ENCODE measurements at regions not wholly inside any gene's neighbourhood (a gene's known extent, or its start where the extent isn't known, plus 50 kb on each side); places are given as distances from the start of the nearest gene placed in this dataset.

- Histone ChIP-seq H3K36me3 (no peaks in the 10 kb centered on the region), H3K9me3 (no peaks in the 10 kb centered on the region), H3K27me3 (no peaks in the 10 kb centered on the region), H3K4me1 (no peaks in the 10 kb centered on the region), H3K4me3 (ENCODE audit: low read depth, low read length) (no peak overlapping the region)
- no peak for TF ChIP-seq CTCF (IDR thresholded peaks at IDR 0.05; ENCODE audit: low read depth, low read length)
- no peak for DNase-seq
These were observed 119.2 kb upstream of the SASH1 start for GRCh38 chr6:148223424-148223842.

GRCh38 chr6:148225871-148226270 is 116.8 kb upstream of the SASH1 start:
- no peak overlapping the region for H3K4me3 ChIP-seq (ENCODE audit: low read depth, low read length)
- H3K27me3 ChIP-seq: no peaks in the 10 kb centered on the region
- DNase-seq: no peak
- no peaks in the 10 kb centered on the region for H3K4me1 ChIP-seq
- no peak for TF ChIP-seq CTCF (IDR thresholded peaks at IDR 0.05; ENCODE audit: low read depth, low read length)
- no peaks in the 10 kb centered on the region for H3K9me3 ChIP-seq
- no peaks in the 10 kb centered on the region for H3K36me3 ChIP-seq

GRCh38 chr6:148226284-148226683 is 116.4 kb upstream of the SASH1 start:
- no peaks in the 10 kb centered on the region for H3K4me1 ChIP-seq
- no peak for TF ChIP-seq CTCF (IDR thresholded peaks at IDR 0.05; ENCODE audit: low read depth, low read length)
- H3K27me3 ChIP-seq: no peaks in the 10 kb centered on the region
- H3K4me3 ChIP-seq (ENCODE audit: low read depth, low read length): no peak overlapping the region
- no peaks in the 10 kb centered on the region for H3K36me3 ChIP-seq
- DNase-seq: no peak
- H3K9me3 ChIP-seq: no peaks in the 10 kb centered on the region

- no peaks in the 10 kb centered on the region for H3K9me3 ChIP-seq
- H3K27me3 ChIP-seq: no peaks in the 10 kb centered on the region
- H3K4me1 ChIP-seq: no peaks in the 10 kb centered on the region
- no peak for TF ChIP-seq CTCF (IDR thresholded peaks at IDR 0.05; ENCODE audit: low read depth, low read length)
- H3K4me3 ChIP-seq (ENCODE audit: low read depth, low read length): no peak overlapping the region
- H3K36me3 ChIP-seq: no peaks in the 10 kb centered on the region
- no peak for DNase-seq
These were observed 111.1 kb upstream of the SASH1 start for GRCh38 chr6:148231572-148231971.

- H3K4me3 ChIP-seq (ENCODE audit: low read depth, low read length): no peak overlapping the region
- H3K9me3 ChIP-seq: no peaks in the 10 kb centered on the region
- no peaks in the 10 kb centered on the region for H3K36me3 ChIP-seq
- no peaks in the 10 kb centered on the region for H3K4me1 ChIP-seq
- TF ChIP-seq CTCF (IDR thresholded peaks at IDR 0.05; ENCODE audit: low read depth, low read length): no peak
- H3K27me3 ChIP-seq: no peaks in the 10 kb centered on the region
- DNase-seq: no peak
These were observed 107.2 kb upstream of the SASH1 start for GRCh38 chr6:148235446-148235845.

GRCh38 chr6:148238713-148239112 is 103.9 kb upstream of the SASH1 start:
- Histone ChIP-seq H3K27me3 (no peaks in the 10 kb centered on the region), H3K4me3 (ENCODE audit: low read depth, low read length) (no peak overlapping the region), H3K4me1 (no peaks in the 10 kb centered on the region), H3K36me3 (no peaks in the 10 kb centered on the region), H3K9me3 (no peaks in the 10 kb centered on the region)
- no peak for TF ChIP-seq CTCF (IDR thresholded peaks at IDR 0.05; ENCODE audit: low read depth, low read length)
- DNase-seq: no peak

Measured in BE2C (cell line).